Ovary (tissue), 3 donors: ENCODE measurements at regions not wholly inside any gene's neighbourhood (a gene's known extent, or its start where the extent isn't known, plus 50 kb on each side); places are given as distances from the start of the nearest gene placed in this dataset.

Experiments
- EP300 ChIP-seq: sonication (generic); formaldehyde crosslinking; IDR thresholded peaks from one replicate; pipeline ENCODE4 v1.6.1; 2017; ENCODE audit warnings: antibody characterized with exemption
- POLR2A ChIP-seq: fragments of 450-650 bp; IDR thresholded peaks from one replicate; pipeline ENCODE4 v1.6.1; 2017; ENCODE audit warnings: antibody characterized with exemption, mild to moderate bottlenecking, moderate library complexity
- TF ChIP-seq, protein P1 (sequence below), 3 donors: fragments of 450-650 bp in 2 of 3; fragments of 200-600 bp in 1 of 3; IDR thresholded peaks; one replicate each; pipeline versions ENCODE4 v1.5.1 to v1.8.0; 2016 to 2022; ENCODE audit warnings: antibody characterized with exemption in 3 of 3, mild to moderate bottlenecking in 1 of 3
- donor health status: DM: no; HTN: no; CAD: no.

DNA sequence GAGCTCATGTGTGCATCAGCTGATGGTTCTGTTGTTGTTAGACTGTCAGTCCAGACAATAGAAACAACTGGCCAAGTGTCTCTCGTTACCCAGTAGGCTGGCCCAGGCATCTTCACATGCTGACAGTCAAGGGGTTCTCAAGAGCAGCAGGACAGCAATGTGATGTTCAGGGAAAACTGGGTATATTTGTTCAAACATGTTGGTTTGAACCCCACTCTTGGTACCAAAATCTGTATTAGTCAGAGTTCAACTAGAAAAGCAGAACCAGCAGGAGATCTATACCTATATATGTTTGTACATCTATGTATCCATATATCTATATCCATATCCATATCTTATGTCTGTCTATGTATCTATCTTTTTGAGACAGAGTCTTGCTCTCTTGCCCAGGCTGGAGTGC, 108.1 kb downstream of the LRRC70 start:
- TF ChIP-seq, protein P1, sequence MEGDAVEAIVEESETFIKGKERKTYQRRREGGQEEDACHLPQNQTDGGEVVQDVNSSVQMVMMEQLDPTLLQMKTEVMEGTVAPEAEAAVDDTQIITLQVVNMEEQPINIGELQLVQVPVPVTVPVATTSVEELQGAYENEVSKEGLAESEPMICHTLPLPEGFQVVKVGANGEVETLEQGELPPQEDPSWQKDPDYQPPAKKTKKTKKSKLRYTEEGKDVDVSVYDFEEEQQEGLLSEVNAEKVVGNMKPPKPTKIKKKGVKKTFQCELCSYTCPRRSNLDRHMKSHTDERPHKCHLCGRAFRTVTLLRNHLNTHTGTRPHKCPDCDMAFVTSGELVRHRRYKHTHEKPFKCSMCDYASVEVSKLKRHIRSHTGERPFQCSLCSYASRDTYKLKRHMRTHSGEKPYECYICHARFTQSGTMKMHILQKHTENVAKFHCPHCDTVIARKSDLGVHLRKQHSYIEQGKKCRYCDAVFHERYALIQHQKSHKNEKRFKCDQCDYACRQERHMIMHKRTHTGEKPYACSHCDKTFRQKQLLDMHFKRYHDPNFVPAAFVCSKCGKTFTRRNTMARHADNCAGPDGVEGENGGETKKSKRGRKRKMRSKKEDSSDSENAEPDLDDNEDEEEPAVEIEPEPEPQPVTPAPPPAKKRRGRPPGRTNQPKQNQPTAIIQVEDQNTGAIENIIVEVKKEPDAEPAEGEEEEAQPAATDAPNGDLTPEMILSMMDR (IDR thresholded peaks at IDR 0.05), result no peak
- TF ChIP-seq EP300 (no peak), POLR2A (no peak)
